Nephron (organoid): ENCODE measurements at regions not wholly inside any gene's neighbourhood (a gene's known extent, or its start where the extent isn't known, plus 50 kb on each side); places are given as distances from the start of the nearest gene placed in this dataset.
A peak's percentile ranks its signal among the peaks of the same experiment; 100 is the strongest.

ENCODE experiments used
- H3K27ac Mint-ChIP-seq, 3 experiments: 2 replicates each; pipeline ENCODE4 v1.8.0; 2020; ENCODE audit warnings: mixed read lengths in 3 of 3, mild to moderate bottlenecking in 2 of 3, moderate library complexity in 1 of 3
- H3K27me3 Mint-ChIP-seq: 2 replicates; pipeline ENCODE4 v1.8.0; 2021; ENCODE audit warnings: low read depth, mild to moderate bottlenecking, moderate library complexity, mixed read lengths
- H3K36me3 Mint-ChIP-seq: 2 replicates; pipeline ENCODE4 v1.8.0; 2020; ENCODE audit warnings: low read depth, mixed read lengths
- H3K4me1 Mint-ChIP-seq: 2 replicates; pipeline ENCODE4 v1.8.0; 2020; ENCODE audit warnings: mixed read lengths
- H3K4me3 Mint-ChIP-seq, 3 experiments: 2 replicates each; pipeline ENCODE4 v1.8.0; 2020; ENCODE audit warnings: mild to moderate bottlenecking in 3 of 3, mixed read lengths in 3 of 3, moderate library complexity in 2 of 3
- H3K9me3 Mint-ChIP-seq: 2 replicates; pipeline ENCODE4 v1.8.0; 2020; ENCODE audit warnings: mixed read lengths
- CTCF ChIP-seq, 3 experiments: fragments of 200-600 bp; sonication (generic); IDR thresholded peaks; one replicate each; pipeline ENCODE4 v1.5.0; 2021; ENCODE audit warnings: antibody characterized with exemption in 3 of 3; ENCODE audit not compliant: unreplicated experiment in 3 of 3

DNA sequence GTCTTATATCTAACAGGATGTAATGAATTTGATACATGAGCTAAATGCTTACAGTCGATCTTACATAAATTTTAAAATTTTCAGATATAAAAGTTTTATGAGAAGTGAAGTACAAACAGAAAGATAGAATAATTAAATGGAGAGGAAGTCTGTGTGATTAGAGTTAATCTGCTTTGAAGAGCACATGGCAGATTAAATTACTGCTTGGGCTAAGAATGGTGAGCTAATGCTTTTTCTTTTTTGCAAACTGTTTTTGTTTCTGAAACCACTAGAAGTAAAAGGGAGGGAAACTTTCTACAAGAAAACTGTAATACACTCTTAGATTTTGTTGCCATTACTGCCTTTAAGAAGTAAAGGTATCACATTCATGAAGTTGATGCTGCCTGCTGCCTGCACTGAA is 96.3 kb upstream of the SPRY2 start:
- H3K27ac Mint-ChIP-seq: peak overlapping the region; percentile 82 to 87 (median 86)
- H3K36me3 Mint-ChIP-seq: no peaks in the 10 kb centered on the region
- no peaks in the 10 kb centered on the region for H3K27me3 Mint-ChIP-seq
- H3K4me1 Mint-ChIP-seq: peaks cover 30% of the 10 kb centered on the region
- no peak for TF ChIP-seq CTCF (IDR thresholded peaks at IDR 0.05; ENCODE audit: unreplicated experiment in 3 of 3)
- H3K4me3 Mint-ChIP-seq: no peak overlapping the region
- no peaks in the 10 kb centered on the region for H3K9me3 Mint-ChIP-seq

DNA sequence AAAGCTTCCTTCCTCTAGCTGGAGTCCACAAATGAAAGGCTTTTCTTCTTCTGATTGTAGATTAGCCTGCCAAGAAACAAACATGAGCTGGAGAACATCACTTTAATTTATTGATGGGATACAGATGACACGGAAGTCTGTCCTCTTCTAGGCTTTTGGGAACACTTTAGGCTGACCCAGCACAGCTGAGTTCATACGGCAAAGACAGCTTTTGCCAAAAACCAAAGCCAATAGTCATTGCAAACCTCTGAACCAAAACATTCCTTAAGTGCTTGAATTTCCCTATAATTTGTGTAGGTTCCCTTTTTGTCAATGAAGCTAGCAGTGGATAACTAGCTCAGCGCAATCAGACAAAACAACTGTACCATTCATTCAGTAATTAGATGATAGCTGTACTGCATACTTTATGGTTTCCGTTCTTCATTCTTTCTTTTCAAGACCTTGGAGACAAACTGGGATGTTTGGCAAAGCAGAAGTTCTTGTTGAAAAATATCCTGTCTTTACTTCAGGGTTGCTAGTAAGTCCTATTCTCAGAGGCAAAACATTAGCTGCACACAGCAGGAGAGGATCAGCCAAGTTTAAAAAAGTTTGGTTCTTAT is 95.7 kb upstream of the SPRY2 start:
- TF ChIP-seq CTCF (IDR thresholded peaks at IDR 0.05; ENCODE audit: unreplicated experiment in 3 of 3): no peak
- Mint-ChIP-seq H3K27me3 (no peaks in the 10 kb centered on the region), H3K36me3 (no peaks in the 10 kb centered on the region), H3K4me3 (peak overlapping the region in 1 of 3 experiments; percentile 12), H3K9me3 (no peaks in the 10 kb centered on the region), H3K27ac (peak overlapping the region; percentile 82 to 87 (median 86)), H3K4me1 (peaks cover 30% of the 10 kb centered on the region)

DNA sequence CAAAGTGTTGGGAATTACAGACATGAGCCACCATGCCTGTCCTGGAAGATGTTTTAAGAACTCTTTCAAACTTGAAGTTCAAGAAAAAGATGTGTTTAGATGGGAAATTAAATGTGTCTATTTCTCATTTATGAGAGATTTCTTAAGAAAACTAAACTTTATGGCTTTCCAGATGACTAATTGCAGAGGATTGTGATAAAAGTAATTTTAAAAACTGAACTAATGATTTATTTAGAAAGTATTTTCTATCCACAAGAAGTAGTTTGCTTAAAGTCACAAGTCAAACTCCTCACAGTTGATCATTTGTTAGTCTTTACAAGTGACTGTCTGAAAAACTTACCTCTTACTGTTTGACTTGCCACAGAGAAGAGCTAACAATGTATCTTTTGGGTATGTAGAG is 89.6 kb upstream of the SPRY2 start:
- H3K27me3 Mint-ChIP-seq: no peaks in the 10 kb centered on the region
- H3K9me3 Mint-ChIP-seq: no peaks in the 10 kb centered on the region
- peaks cover 2% of the 10 kb centered on the region for H3K4me1 Mint-ChIP-seq
- H3K27ac Mint-ChIP-seq: no peak overlapping the region
- no peaks in the 10 kb centered on the region for H3K36me3 Mint-ChIP-seq
- no peak overlapping the region for H3K4me3 Mint-ChIP-seq
- no peak for TF ChIP-seq CTCF (IDR thresholded peaks at IDR 0.05; ENCODE audit: unreplicated experiment in 3 of 3)

DNA sequence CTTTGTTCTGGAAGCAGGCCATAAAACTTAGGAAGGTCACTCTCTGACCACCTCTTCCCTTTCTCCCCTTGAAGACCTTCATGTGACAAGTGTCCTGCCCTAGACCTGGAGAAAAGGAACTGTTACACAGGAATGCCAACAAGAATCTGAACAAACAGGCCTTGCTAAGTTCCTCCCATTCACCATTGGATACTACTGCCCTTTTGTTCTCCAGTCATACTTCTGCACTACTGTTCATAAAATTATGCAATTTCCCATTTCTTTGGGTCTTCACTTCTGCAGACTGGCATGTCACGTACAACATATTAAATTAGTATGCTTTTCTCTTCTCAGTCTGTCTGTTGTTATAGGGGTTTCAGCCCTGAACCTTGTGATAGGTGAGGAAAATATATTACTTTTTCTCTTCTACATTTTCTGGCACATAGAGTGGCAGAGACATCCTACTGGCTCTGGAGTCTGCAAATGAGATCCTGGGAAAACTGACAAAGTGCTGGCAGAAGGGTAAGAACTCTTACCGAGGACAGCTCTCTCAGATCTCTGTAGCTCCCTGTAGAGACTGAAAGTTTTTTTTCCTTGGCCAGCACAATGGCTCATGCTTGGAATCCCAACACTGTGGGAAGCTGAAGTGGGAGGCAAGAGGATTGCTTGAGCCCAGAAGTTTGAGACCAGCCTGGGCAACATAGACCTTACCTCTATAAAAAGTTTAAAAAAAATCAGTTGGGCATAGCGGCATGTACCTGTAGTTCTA is 87.6 kb upstream of the SPRY2 start:
- Mint-ChIP-seq H3K4me1 (no peaks in the 10 kb centered on the region), H3K27me3 (no peaks in the 10 kb centered on the region), H3K27ac (no peak overlapping the region), H3K4me3 (no peak overlapping the region), H3K9me3 (peaks cover 10% of the 10 kb centered on the region), H3K36me3 (peaks cover 3% of the 10 kb centered on the region)
- TF ChIP-seq CTCF (IDR thresholded peaks at IDR 0.05; ENCODE audit: unreplicated experiment in 3 of 3): no peak

GRCh38 chr13:80419416-80419815 is 78.5 kb upstream of the SPRY2 start:
- H3K4me3 Mint-ChIP-seq: no peak overlapping the region
- no peak for TF ChIP-seq CTCF (IDR thresholded peaks at IDR 0.05; ENCODE audit: unreplicated experiment in 3 of 3)
- H3K36me3 Mint-ChIP-seq: peaks cover 3% of the 10 kb centered on the region
- no peak overlapping the region for H3K27ac Mint-ChIP-seq
- H3K4me1 Mint-ChIP-seq: no peaks in the 10 kb centered on the region
- H3K9me3 Mint-ChIP-seq: peaks cover 30% of the 10 kb centered on the region
- no peaks in the 10 kb centered on the region for H3K27me3 Mint-ChIP-seq

GRCh38 chr13:80413611-80414010 is 72.7 kb upstream of the SPRY2 start:
- H3K36me3 Mint-ChIP-seq: no peaks in the 10 kb centered on the region
- H3K27ac Mint-ChIP-seq: no peak overlapping the region
- H3K27me3 Mint-ChIP-seq: no peaks in the 10 kb centered on the region
- H3K9me3 Mint-ChIP-seq: peaks cover 11% of the 10 kb centered on the region
- H3K4me1 Mint-ChIP-seq: no peaks in the 10 kb centered on the region
- H3K4me3 Mint-ChIP-seq: no peak overlapping the region
- no peak for TF ChIP-seq CTCF (IDR thresholded peaks at IDR 0.05; ENCODE audit: unreplicated experiment in 3 of 3)
